GM06990 (cell line): ENCODE measurements at regions not wholly inside any gene's neighbourhood (a gene's known extent, or its start where the extent isn't known, plus 50 kb on each side); places are given as distances from the start of the nearest gene placed in this dataset.

Source experiments
- DNase-seq: peaks from one replicate; pipeline ENCODE4 v3.0.0-alpha.2; 2011; ENCODE audit not compliant: insufficient read length; ENCODE audit errors: extremely low read depth
- H3K27me3 ChIP-seq: replicated peaks from 2 replicates; pipeline ENCODE4 v1.6.0; 2011; ENCODE audit warnings: low read length; ENCODE audit not compliant: control insufficient read depth, insufficient read depth
- H3K36me3 ChIP-seq: 2 replicates; pipeline ENCODE4 v1.5.1; 2011; ENCODE audit warnings: low read length; ENCODE audit not compliant: control insufficient read depth, insufficient read depth
- H3K4me3 ChIP-seq: replicated peaks from 2 replicates; pipeline ENCODE4 v1.5.1; 2011; ENCODE audit warnings: low read depth, mild to moderate bottlenecking, control low read depth, low read length
- TF ChIP-seq, protein P1 (sequence below): IDR thresholded peaks from 2 replicates; pipeline ENCODE4 v1.5.1; 2011; ENCODE audit warnings: low read length, control low read depth, mild to moderate bottlenecking, inconsistent platforms; ENCODE audit not compliant: insufficient read depth, poor library complexity, severe bottlenecking

DNA sequence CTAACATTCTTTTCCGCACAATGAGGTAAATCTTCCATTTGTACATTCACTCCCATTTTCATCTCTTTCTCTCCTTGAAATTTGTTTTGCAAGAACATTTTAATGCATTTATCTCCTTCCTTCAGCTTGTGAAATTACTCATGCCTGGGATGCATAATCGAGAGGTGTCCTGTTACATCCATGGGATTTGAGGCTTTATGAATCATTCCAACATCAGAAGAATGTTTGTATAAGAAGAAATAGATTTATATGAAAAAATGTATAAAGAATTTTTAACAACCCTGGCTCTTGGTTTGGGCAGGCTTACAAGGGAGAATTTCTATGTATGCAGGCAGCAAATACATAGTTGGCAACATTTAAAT lies 93.2 kb upstream of the MBNL1 start:
- Histone ChIP-seq H3K27me3 (no peaks in the 10 kb centered on the region), H3K36me3 (no peaks in the 10 kb centered on the region), H3K4me3 (no peak overlapping the region)
- TF ChIP-seq, protein P1, sequence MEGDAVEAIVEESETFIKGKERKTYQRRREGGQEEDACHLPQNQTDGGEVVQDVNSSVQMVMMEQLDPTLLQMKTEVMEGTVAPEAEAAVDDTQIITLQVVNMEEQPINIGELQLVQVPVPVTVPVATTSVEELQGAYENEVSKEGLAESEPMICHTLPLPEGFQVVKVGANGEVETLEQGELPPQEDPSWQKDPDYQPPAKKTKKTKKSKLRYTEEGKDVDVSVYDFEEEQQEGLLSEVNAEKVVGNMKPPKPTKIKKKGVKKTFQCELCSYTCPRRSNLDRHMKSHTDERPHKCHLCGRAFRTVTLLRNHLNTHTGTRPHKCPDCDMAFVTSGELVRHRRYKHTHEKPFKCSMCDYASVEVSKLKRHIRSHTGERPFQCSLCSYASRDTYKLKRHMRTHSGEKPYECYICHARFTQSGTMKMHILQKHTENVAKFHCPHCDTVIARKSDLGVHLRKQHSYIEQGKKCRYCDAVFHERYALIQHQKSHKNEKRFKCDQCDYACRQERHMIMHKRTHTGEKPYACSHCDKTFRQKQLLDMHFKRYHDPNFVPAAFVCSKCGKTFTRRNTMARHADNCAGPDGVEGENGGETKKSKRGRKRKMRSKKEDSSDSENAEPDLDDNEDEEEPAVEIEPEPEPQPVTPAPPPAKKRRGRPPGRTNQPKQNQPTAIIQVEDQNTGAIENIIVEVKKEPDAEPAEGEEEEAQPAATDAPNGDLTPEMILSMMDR = no peak
- no peak for DNase-seq

- TF ChIP-seq, protein P1 = no peak
- no peaks in the 10 kb centered on the region for H3K27me3 ChIP-seq
- H3K4me3 ChIP-seq = no peak overlapping the region
- no peak for DNase-seq
- no peaks in the 10 kb centered on the region for H3K36me3 ChIP-seq
Measured at GRCh38 chr3:152176241-152176640, 92.5 kb upstream of the MBNL1 start.

DNA sequence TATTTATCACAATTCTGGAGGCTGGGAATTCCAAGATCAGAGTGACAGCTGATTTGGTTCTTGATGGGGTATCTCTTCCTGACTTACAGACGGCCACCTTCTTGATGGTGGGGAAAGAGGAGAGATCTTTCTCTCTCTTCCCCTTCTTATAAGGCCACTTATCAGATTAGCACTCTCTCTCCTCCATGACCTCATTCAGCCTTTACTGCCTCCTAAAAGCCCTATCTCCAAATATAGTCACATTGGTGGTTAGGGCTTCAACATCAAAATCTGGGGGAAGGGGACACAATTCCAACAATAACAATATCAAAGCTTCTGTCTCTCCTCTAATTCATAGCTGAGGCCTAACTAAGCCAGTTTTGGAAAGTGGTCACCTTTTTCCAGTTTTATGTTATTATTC lies 91.7 kb upstream of the MBNL1 start:
- no peak for DNase-seq
- TF ChIP-seq, protein P1 = no peak
- H3K36me3 ChIP-seq = no peaks in the 10 kb centered on the region

DNA sequence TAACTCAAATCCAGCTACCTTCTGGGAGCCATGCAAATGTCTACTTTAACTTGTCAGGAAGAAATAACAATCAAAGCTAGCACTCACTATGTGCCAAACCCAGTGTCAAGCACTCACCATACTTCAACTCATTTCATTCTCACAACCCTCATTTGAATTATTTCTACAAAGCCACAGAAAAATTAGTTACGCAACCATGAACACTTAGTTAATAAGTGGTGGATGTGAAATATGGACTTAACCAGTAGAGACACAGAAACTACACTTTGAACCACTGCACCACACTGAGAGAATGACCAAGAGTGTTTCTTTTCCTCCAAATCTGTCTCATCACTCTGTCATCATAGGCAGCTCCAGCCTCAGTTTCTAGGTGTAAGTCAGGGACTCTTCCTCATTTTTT lies 91.0 kb upstream of the MBNL1 start:
- Histone ChIP-seq H3K27me3 (no peaks in the 10 kb centered on the region), H3K4me3 (no peak overlapping the region), H3K36me3 (no peaks in the 10 kb centered on the region)
- TF ChIP-seq, protein P1 = no peak
- no peak for DNase-seq

More for the DNA sequence above, 91.7 kb upstream of the MBNL1 start:
- no peaks in the 10 kb centered on the region for H3K27me3 ChIP-seq
- H3K4me3 ChIP-seq = no peak overlapping the region

- Histone ChIP-seq H3K27me3 (no peaks in the 10 kb centered on the region), H3K36me3 (no peaks in the 10 kb centered on the region), H3K4me3 (no peak overlapping the region)
- DNase-seq = no peak
- TF ChIP-seq, protein P1 = peak; percentile 70
Measured at GRCh38 chr3:152183473-152183872, 85.3 kb upstream of the MBNL1 start.

DNA sequence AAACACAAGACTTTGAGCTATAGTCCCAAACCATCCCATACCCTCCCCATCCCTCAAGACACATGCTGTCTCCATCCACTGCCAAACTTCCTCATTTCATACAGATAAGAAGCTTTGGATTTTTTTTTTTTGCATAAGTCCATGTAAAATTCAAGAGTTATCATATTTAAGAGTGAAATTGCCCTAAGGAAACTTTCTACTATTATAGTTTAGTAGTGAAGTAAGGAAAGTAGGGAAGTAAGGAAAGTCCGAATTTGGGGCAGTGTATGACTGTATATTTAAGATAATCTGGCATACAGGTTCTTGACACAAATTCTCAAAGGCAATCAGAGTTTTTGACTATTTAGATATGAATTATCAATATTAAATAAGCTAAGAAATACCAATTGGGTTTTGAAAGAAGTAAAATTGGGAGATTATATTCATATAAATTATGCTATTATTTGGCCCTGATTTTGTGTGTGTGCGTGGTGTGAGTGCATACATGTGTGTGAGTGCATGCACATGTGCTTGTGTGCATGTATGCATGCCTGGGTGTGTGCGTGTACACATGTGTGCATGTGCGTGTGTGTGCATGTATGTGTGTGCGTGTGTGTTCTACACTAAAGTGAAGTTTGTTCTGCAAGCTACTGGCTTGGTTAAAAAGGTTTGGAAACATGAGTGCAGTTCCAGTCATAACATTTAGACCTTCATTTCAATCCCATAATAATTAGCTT lies 83.6 kb upstream of the MBNL1 start:
- no peaks in the 10 kb centered on the region for H3K27me3 ChIP-seq
- no peaks in the 10 kb centered on the region for H3K36me3 ChIP-seq
- TF ChIP-seq, protein P1 = no peak
- no peak overlapping the region for H3K4me3 ChIP-seq
- no peak for DNase-seq
